ENCODE measurements at regions not wholly inside any gene's neighbourhood (a gene's known extent, or its start where the extent isn't known, plus 50 kb on each side); places are given as distances from the start of the nearest gene placed in this dataset.

DNA sequence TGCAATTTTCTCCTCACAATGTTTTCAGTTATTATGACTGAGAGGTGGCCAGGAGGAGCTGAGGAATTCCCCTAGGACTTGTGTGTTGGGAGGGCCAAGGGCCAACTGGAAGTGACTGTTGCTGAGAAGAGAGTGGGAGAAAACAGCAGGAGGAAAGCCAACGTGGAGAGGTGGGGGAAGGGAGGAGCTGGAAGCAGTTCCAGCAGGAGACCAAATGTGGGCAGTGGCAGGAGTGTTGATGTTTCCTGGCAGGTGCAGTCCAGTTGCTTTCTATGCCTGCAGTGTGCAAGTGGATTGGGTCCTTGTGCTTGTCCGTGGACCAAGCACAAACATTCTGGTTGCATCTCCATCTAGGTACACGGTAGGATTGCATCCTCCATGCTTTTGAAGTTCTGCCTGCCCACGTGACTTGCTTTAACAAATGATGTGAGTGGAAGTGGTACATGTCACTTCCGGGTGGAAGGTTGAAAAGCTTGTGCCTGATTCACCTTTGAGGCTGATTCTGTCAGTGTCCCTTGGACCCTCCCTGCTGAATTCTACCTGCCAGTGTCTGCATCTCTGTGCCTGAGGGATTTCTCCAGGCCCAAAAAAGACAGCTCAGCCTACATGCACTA is 54.7 kb upstream of the CRHR1 start:
- no peak for DNase-seq

DNA sequence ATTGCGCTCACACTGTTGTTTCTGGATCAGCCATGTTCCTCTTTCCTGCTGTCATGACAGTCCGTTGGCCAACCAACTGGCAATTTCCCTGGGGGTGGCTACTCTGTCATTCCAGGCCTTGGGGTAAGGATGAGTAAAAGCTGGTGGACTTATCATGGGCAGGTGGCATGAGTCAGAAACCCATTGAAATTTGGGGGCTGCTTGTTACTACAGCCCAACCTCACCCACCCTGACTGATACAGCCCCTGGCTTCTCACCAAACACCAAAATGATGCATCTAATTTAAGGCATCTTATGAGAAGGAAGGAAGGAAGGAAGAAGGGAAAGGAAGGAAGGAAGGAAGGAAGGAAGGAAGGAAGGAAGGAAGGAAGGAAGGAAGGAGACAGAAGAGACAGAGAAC is 53.9 kb upstream of the CRHR1 start:
- in situ Hi-C loops (cut with HindIII; ENCODE audit: low pct_ligation_motif_present, low sequenced_read_pairs) = no loop called here
- H3K27ac ChIP-seq = no peak overlapping the region

More for the DNA sequence above, 54.7 kb upstream of the CRHR1 start:
- H3K27me3 ChIP-seq (replicated peaks) = no peaks in the 10 kb centered on the region
- in situ Hi-C loops (cut with HindIII; ENCODE audit: low pct_ligation_motif_present, low sequenced_read_pairs) = no loop called here
- H3K27ac ChIP-seq = no peak overlapping the region
- H3K4me3 ChIP-seq (ENCODE audit: low read depth, low read length) = no peak overlapping the region
- TF ChIP-seq, protein P1, sequence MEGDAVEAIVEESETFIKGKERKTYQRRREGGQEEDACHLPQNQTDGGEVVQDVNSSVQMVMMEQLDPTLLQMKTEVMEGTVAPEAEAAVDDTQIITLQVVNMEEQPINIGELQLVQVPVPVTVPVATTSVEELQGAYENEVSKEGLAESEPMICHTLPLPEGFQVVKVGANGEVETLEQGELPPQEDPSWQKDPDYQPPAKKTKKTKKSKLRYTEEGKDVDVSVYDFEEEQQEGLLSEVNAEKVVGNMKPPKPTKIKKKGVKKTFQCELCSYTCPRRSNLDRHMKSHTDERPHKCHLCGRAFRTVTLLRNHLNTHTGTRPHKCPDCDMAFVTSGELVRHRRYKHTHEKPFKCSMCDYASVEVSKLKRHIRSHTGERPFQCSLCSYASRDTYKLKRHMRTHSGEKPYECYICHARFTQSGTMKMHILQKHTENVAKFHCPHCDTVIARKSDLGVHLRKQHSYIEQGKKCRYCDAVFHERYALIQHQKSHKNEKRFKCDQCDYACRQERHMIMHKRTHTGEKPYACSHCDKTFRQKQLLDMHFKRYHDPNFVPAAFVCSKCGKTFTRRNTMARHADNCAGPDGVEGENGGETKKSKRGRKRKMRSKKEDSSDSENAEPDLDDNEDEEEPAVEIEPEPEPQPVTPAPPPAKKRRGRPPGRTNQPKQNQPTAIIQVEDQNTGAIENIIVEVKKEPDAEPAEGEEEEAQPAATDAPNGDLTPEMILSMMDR (IDR thresholded peaks at IDR 0.05; ENCODE audit: low read depth, low read length, missing control alignments) = no peak
- no peaks in the 10 kb centered on the region for H3K36me3 ChIP-seq (replicated peaks)

DNA sequence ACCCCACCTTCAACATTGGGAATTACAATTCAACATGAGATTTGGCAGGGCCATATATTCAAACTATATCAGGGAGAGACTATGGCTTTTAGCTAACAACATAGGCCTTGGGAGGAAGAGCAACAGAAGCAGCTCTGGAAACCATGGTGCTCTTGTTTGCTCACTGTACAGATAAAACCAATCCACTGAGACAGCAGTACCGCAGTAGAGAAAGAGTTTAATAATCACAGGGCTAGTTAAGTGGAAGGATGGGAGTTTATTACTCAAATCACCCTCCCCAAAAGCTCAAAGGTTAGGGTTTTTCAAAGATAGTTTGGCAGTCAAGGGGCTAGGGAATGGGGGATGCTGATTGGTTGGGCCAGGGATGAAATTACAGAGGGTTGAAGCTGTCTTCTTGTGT is 52.7 kb upstream of the CRHR1 start:
- H3K27ac ChIP-seq = no peak overlapping the region
- no peak for DNase-seq
- TF ChIP-seq, protein P1 (IDR thresholded peaks at IDR 0.05; ENCODE audit: low read depth, low read length, missing control alignments) = no peak

More for the DNA sequence above, 53.9 kb upstream of the CRHR1 start:
- TF ChIP-seq, protein P1 (IDR thresholded peaks at IDR 0.05; ENCODE audit: low read depth, low read length, missing control alignments) = no peak
- no peak for DNase-seq
- Histone ChIP-seq H3K36me3 (replicated peaks) (no peaks in the 10 kb centered on the region), H3K4me3 (ENCODE audit: low read depth, low read length) (no peak overlapping the region), H3K27me3 (replicated peaks) (no peaks in the 10 kb centered on the region)

DNA sequence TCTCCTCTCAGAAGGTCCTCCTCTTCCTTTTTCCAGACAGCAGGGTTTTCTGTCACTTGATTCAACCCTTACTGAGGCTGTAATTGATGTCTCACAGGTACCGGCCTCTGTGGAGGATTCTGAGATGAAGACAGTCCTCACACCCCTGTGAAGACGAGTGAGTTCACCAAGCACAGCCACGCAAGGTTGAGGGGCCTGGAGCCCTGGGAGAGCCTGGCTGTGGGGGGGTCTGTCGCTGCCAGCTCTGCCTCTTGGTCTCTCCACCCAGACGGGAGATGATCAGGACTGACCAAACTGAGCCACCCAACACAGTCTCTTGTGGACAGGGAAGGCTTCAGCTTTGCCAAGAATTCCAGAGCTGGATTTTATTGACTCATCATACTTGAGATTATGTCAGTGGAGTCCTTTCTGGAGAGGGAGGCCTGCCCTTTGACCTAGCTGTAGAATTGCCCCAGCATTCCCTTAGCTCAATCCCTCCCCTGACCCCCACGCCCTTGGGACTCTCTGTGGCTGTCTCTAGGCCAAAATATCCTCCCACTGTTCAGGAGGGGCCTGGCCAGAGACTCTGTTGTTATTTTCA is 51.1 kb upstream of the CRHR1 start:
- Histone ChIP-seq H3K27ac (no peak overlapping the region), H3K4me3 (ENCODE audit: low read depth, low read length) (no peak overlapping the region), H3K36me3 (replicated peaks) (no peaks in the 10 kb centered on the region), H3K27me3 (replicated peaks) (no peaks in the 10 kb centered on the region)
- TF ChIP-seq, protein P1 (IDR thresholded peaks at IDR 0.05; ENCODE audit: low read depth, low read length, missing control alignments) = no peak
- DNase-seq = no peak
- in situ Hi-C loops (cut with HindIII; ENCODE audit: low pct_ligation_motif_present, low sequenced_read_pairs) = no loop called here

More for the DNA sequence above, 52.7 kb upstream of the CRHR1 start:
- in situ Hi-C loops (cut with HindIII; ENCODE audit: low pct_ligation_motif_present, low sequenced_read_pairs) = no loop called here
- no peaks in the 10 kb centered on the region for H3K27me3 ChIP-seq (replicated peaks)
- no peaks in the 10 kb centered on the region for H3K36me3 ChIP-seq (replicated peaks)
- no peak overlapping the region for H3K4me3 ChIP-seq (ENCODE audit: low read depth, low read length)

DNA sequence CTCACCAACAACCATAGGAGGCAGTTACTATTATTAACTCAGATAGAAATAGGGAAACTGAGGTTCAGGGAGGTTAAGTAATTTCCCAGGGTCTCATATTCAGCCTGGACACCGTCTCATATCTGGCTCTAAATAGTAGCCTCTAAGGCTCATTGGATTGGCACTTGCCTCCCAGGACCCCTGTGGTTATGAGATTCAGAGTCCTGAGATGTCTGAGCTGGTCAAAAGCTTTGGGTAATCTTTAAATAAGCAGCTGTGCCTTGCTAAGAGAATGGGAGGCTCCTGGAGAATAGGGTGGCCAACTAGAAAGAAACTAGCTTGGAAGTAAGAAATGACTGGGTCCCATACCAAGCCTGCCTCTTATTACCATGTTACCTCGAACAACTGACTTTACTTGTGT is 50.3 kb upstream of the CRHR1 start:
- TF ChIP-seq, protein P1 (IDR thresholded peaks at IDR 0.05; ENCODE audit: low read depth, low read length, missing control alignments) = no peak
- Histone ChIP-seq H3K27me3 (replicated peaks) (no peaks in the 10 kb centered on the region), H3K36me3 (replicated peaks) (no peaks in the 10 kb centered on the region), H3K27ac (no peak overlapping the region), H3K4me3 (ENCODE audit: low read depth, low read length) (no peak overlapping the region)
- in situ Hi-C loops (cut with HindIII; ENCODE audit: low pct_ligation_motif_present, low sequenced_read_pairs) = no loop called here
- DNase-seq = no peak

Measured in brain microvascular endothelial cell (primary cell).